22Rv1 (cell line): ENCODE measurements at regions not wholly inside any gene's neighbourhood (a gene's known extent, or its start where the extent isn't known, plus 50 kb on each side); places are given as distances from the start of the nearest gene placed in this dataset.

ENCODE experiments used
- ZFX ChIP-seq: fragments of 450-650 bp; IDR thresholded peaks from 2 replicates; pipeline ENCODE4 v1.6.1; 2017; ENCODE audit warnings: antibody characterized with exemption, borderline replicate concordance
- TF ChIP-seq, protein P1 (sequence below): fragments of 450-650 bp; IDR thresholded peaks from 2 replicates; pipeline ENCODE4 v1.5.1; 2017; ENCODE audit warnings: mild to moderate bottlenecking

DNA sequence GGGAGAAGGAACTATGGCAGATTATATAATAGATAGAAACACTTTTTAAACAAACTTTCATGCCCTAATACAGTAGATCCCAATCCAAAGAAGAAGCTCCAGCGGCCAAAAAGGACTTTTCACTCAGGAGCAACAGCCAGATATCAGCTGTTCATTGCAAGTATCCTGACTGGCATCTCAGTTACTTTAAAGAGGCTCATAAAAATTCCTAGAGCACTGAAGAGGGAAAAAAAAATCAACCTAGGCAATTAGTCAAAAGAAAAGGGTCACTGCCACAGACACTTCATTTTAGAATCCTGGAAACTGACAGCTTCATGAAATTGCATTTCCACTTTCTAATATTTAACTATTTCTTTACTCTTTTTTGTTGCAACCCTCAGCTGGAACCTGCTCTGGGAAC lies 170.6 kb upstream of the SOX6 start:
- TF ChIP-seq, protein P1, sequence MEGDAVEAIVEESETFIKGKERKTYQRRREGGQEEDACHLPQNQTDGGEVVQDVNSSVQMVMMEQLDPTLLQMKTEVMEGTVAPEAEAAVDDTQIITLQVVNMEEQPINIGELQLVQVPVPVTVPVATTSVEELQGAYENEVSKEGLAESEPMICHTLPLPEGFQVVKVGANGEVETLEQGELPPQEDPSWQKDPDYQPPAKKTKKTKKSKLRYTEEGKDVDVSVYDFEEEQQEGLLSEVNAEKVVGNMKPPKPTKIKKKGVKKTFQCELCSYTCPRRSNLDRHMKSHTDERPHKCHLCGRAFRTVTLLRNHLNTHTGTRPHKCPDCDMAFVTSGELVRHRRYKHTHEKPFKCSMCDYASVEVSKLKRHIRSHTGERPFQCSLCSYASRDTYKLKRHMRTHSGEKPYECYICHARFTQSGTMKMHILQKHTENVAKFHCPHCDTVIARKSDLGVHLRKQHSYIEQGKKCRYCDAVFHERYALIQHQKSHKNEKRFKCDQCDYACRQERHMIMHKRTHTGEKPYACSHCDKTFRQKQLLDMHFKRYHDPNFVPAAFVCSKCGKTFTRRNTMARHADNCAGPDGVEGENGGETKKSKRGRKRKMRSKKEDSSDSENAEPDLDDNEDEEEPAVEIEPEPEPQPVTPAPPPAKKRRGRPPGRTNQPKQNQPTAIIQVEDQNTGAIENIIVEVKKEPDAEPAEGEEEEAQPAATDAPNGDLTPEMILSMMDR = no peak
- TF ChIP-seq ZFX = no peak
